Vagina (tissue), 2 donors: ENCODE measurements at regions not wholly inside any gene's neighbourhood (a gene's known extent, or its start where the extent isn't known, plus 50 kb on each side); places are given as distances from the start of the nearest gene placed in this dataset.

Experiments used
- CTCF ChIP-seq, 3 experiments: fragments of 450-650 bp in 2 of 3; fragments of 200-600 bp in 1 of 3; sonication (generic) in 1 of 3; IDR thresholded peaks; one replicate each; pipeline ENCODE4 v1.5.1; 2017 to 2019; ENCODE audit warnings: antibody characterized with exemption in 3 of 3, mild to moderate bottlenecking in 2 of 3, moderate library complexity in 2 of 3
- POLR2A ChIP-seq, 2 donors: fragments of 450-650 bp; IDR thresholded peaks; one replicate each; pipeline ENCODE4 v1.6.1; 2017; ENCODE audit warnings: antibody characterized with exemption in 2 of 2, mild to moderate bottlenecking in 2 of 2, moderate library complexity in 2 of 2

GRCh38 chr16:59193637-59194036 lies 459.5 kb upstream of the GOT2 start:
- TF ChIP-seq CTCF (IDR thresholded peaks at IDR 0.05) (no peak), POLR2A (IDR thresholded peaks at IDR 0.05) (no peak)
